Stimulated activated naive CD4-positive, alpha-beta T cell (primary cell): ENCODE measurements at regions not wholly inside any gene's neighbourhood (a gene's known extent, or its start where the extent isn't known, plus 50 kb on each side); places are given as distances from the start of the nearest gene placed in this dataset.
"Not testable (repeated sequence)": the region's sequence is repeated elsewhere in the genome, so short reads cannot be mapped to it uniquely, and the experiment has no call there.

ENCODE experiments used
- DNase-seq, 6 experiments: peaks; one replicate each; lab custom pipeline; 2025; lab: John Stamatoyannopoulos, UW

DNA sequence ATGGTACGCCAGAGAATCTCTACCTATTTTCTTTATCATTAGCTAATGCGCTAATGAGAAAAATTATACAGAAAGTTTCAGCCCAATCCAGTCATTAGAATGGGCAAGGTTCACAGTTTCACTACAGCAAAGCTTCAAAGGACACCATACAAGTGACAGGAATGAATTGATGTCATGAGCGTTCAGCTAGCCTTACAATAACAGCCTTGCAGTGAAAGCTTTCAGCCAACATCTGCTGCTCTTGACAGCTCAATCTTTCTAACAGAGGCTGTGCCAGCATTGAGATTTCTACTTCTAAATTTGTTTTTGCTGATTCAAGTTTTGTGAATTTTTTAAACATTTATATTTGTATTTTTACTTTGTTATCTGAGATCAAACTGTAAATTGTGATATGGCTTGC, 302.4 kb upstream of the FAM174A start:
- DNase-seq: no peak

- no peak for DNase-seq
Measured at GRCh38 chr5:100188778-100189177, 346.4 kb upstream of the FAM174A start.

GRCh38 chr5:100188339-100188738, 346.8 kb upstream of the FAM174A start:
- no peak for DNase-seq

DNA sequence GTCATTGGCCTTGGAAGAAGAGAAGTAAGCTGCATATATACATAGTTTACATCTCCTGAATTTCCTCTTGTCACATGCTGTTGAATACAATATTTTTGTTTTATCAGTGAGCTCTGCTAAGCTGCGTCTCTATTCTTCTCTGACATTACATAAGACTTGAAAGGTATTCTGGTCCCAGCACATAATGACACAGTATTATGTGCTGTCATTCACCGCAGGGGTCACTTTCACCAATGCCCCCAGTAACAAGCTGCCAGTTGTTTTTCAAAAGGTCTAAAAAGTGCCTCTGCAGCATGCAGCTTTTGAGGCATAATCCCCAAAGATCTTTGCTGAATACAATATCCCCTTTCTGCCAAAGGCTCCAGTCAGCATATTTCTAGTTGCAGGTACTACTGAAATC, 349.0 kb upstream of the FAM174A start:
- DNase-seq: no peak

DNA sequence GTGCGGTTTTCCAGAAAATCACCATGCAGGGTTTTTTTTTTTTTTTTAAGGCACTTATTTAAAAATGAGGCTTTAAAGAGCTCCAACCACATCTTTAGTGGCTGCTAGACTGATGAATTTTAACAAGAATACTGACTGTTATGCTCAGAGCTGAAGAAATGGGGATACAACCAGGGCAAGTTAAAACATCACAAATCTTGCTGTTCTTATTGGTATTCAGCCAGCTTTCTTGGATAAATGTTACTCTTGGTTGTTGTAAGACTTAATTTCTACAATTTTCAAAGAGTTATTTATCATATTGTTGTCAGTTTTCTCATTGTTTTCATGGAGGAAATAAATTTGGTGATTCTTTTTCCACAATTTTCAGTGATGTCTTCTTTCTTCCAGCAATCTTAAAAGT, 352.8 kb upstream of the FAM174A start:
- DNase-seq: no peak

- DNase-seq: no peak
Measured at GRCh38 chr5:100175346-100175745, 359.8 kb upstream of the FAM174A start.

- no peak for DNase-seq
Measured at GRCh38 chr5:100165309-100165708, 369.9 kb upstream of the FAM174A start.

DNA sequence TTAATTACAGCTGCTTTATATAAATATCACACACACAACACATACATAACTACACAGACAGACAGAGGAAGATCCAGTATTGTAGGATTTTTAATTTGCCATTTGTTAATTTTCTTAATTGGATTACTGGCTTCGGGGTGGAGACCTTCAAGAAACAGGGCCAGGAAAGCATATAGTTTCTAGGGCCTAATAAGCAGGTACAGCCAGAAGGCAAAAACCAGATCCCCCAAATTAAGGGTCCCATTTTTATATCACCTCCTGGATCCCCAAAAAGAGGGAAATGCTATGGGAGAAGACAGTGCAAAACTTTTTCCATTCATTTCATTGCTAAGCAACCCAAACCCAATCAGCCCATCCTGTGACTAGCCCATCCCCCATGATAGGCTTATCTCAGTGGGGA, 373.3 kb upstream of the FAM174A start:
- no peak for DNase-seq

DNA sequence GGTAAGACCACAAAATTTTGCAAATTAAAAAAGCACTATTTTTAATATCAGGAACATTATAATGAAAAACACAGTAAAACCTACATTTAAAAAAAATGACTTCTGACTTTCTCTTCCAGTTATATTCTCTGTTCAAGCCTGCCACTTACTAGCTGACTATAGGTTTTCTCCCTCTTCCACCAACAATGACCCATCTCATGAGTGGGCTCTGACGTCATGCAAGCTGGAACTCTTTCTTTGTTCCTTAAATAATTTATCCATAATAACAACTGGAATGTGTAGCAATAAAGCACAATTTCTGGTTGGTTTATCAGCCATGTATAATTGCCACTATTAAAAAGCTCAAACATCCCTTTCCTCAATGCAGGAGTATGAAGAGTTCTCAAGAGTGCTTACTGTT, 378.1 kb upstream of the FAM174A start:
- DNase-seq: no peak

DNA sequence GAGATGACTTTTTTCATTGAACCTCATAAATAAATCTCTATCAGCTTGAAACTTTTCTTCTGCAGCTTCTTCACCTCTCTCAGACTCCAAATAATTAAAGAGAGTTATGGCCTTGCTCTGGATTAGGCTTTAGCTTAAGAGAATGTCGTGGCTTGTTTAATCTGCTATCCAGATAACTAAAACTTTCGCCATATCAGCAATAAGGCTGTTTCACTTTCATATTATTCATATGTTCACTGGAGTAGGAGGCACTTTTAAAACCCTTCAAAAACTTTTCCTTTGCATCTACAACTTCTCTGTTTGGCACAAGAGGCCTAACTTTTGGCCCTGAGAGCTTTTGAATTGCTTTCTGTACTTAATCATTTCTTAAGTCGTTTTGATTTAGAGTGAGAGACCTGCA, 386.9 kb upstream of the FAM174A start:
- DNase-seq: no peak

DNA sequence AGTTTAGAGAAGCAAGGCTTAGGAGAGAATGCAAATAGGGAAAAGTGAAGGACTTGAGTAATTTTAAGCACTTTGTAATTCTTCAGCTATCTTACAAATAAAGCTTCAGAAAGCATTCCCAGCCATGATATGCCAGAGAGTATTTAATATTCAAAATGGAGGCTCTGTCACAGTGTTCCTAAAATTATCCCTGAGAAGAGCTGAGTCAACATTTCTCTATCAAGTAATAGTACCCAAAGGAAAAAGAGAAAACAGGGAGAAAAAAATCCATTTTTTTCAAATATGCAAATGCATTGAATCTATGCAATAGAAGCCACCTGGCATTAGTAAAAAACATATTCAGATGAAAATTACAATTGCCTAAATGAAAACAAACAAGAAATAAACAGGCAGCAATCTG, 392.6 kb upstream of the FAM174A start:
- no peak for DNase-seq

GRCh38 chr5:100131161-100131560, 404.0 kb upstream of the FAM174A start:
- no peak for DNase-seq

DNA sequence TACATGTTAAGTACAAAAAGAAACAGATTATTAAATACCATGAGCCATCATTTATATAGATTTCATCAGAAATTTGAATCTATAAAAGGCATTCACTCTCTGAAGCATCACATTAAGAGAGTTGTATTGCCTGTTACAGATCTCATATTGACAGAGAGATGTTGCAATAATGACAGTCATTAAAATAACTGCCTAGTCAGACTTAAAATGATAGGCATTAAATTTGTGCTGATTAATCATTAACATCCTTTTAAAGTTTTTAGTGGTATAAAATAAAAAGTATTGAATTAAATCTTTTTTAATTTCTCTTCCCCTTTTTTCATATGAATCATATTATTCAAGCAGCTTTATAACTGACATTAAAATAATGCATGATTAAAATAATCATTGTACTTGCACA, 404.9 kb upstream of the FAM174A start:
- no peak for DNase-seq

DNA sequence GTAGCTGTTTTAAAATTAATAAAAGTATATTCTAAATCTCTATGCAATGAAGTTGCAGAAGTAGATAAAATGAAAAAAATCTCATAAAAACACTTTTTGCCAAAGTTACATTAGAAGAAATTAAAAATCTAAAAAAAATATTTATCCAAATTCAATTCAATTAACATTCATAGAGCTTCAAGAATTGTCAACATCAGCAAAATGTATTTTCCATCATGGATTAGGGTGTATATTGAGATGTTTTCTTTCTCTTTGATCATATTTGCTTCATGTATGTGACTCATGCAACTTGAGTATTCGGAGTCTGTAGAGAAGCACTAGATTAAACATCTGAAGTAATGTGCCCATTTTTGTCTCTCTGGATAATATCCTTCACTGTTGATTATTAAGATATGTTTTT, 415.3 kb upstream of the FAM174A start:
- no peak for DNase-seq

GRCh38 chr5:100110497-100110896, 424.7 kb upstream of the FAM174A start:
- no peak for DNase-seq

GRCh38 chr5:100108883-100109282, 426.3 kb upstream of the FAM174A start:
- no peak for DNase-seq

DNA sequence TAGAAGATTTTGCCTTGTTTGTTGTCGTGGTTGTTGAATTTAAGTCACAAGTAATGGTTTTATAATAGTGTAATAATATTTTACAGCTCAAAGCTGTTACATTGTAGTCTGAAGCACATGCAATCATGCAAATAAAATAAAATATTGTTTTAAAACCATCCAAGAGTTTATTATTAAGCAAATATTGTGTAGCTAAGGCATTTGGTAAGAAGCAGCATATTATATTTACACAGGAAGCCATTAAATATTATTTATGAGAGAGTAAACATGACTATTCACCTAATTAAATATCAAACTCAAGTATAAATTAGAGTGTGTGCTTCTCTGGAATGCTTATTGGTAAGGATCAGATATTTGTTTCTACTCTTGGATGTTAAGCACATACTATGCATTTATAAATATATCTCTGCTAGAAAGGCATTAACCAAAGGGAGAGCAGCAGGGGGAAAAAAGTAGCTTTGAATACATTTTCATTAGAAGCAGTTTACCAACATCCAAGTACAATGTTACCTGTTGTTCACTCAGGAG, 431.5 kb upstream of the FAM174A start:
- DNase-seq: not testable (repeated sequence)

GRCh38 chr5:100101466-100101865, 433.7 kb upstream of the FAM174A start:
- not testable (repeated sequence) for DNase-seq

GRCh38 chr5:100096328-100096727, 438.8 kb upstream of the FAM174A start:
- DNase-seq: not testable (repeated sequence)

- not testable (repeated sequence) for DNase-seq
Measured at GRCh38 chr5:100080703-100081102, 454.5 kb upstream of the FAM174A start.

DNA sequence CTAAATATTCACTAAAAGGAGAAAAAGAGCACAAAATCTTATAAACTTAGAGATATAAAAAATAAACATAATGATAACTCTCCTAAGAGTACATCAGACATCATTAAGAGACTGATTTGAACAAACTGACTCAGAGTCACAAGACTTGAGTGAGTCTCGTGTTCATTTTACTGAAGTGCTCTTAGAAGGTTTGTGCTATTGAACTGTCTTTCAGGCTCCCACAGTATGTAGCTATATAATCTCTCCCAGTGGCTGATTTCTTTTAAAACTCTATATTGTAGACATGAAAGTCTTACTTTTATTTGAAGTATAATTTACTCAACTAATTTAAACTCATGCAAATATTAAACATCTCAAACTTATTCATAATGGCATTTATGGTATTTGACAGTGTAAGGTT, 456.0 kb upstream of the FAM174A start:
- not testable (repeated sequence) for DNase-seq

DNA sequence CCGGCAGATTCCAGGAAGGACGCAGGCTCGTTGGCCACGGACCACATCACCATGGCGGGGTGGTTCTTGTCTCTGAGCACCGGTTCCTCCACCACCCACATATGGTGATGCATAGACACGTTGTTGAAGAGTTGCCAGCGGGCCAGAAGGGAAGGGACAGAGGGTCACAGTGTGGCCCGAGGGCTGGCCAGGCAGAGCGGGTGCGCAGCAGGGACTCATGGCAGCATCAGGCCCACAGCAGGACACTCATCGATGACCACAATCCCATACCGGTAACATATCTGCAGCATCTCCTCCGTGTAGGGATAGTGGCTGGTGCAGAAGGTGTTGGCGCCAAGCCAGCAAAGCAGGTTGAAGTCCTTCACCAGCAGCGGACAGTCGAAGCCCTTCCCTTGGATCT, 469.2 kb upstream of the FAM174A start:
- not testable (repeated sequence) for DNase-seq

DNA sequence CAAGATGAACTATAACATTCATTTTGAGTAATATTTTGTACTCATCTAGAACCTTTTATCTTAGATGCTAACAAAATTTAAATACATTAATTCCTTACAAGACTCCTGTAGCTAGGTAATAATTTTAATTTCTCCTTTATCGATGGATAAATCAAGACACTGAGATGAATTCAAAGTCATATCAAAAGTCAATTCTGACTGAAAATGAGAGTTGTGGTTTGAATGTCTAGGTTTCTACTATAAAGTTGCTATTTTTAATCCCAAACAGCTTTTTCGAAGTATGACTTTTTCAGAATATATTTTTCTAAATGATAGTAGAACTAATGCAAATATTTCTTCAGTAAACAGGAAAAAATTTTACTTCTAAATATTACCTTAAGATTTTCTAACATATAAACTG, 491.7 kb upstream of the FAM174A start:
- no peak for DNase-seq

- DNase-seq: no peak
Measured at GRCh38 chr5:100026606-100027005, 508.6 kb upstream of the FAM174A start.

DNA sequence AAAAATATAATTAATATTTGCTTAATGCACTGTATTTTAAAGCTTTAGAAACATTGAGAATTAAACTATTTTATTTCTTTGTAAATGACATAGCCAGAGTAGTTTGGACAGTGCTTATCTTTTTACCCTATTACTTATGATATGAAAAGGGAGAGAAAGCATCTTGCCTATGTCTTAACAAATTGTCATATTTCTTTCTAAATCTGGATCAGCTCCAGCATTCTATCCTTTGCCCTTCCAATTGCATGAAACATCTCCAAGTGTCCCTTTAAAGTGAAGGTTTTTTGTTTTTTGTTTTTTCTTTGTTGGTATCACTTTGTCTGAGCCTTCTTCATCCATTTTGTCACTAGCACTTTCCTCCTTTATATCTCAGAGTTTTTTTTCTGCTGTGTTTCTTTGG, 511.6 kb upstream of the FAM174A start:
- DNase-seq: no peak
